ENCODE measurements at regions not wholly inside any gene's neighbourhood (a gene's known extent, or its start where the extent isn't known, plus 50 kb on each side); places are given as distances from the start of the nearest gene placed in this dataset.

DNA sequence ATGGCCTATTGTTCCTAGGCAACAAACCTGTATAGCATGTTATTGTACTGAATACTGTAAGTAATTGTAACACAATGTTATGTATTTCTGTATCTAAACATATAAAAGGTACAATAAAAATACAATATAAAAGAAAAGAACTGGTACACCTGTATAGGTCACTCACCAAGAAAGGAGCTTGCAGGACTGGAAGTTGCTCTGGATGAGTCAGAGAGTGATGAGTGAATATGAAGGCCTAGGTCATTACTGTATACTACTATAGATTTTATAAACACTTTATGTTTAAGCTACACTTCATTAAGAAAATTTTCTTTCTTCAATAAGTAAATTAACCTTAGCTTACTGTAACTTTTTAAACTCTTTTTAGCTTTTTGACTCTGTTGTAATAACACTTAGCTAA lies 559.9 kb downstream of the PLPP3 start:
- H3K27ac ChIP-seq (replicated peaks in 1 of 4) = no peak overlapping the region
- DNase-seq (ENCODE audit: extremely low spot score) = no peak
- intact Hi-C loops (cut with DNase I) = no loop called here
- H3K36me3 ChIP-seq = no peaks in the 10 kb centered on the region
- H3K9me3 ChIP-seq = peaks cover 0 to 8% (median 2%) of the 10 kb centered on the region in 4 donors
- H3K27me3 ChIP-seq = no peaks in the 10 kb centered on the region
- H3K4me3 ChIP-seq = no peak overlapping the region
- TF ChIP-seq POLR2AphosphoS5 (IDR thresholded peaks at IDR 0.05) = no peak
- TF ChIP-seq, protein P1, sequence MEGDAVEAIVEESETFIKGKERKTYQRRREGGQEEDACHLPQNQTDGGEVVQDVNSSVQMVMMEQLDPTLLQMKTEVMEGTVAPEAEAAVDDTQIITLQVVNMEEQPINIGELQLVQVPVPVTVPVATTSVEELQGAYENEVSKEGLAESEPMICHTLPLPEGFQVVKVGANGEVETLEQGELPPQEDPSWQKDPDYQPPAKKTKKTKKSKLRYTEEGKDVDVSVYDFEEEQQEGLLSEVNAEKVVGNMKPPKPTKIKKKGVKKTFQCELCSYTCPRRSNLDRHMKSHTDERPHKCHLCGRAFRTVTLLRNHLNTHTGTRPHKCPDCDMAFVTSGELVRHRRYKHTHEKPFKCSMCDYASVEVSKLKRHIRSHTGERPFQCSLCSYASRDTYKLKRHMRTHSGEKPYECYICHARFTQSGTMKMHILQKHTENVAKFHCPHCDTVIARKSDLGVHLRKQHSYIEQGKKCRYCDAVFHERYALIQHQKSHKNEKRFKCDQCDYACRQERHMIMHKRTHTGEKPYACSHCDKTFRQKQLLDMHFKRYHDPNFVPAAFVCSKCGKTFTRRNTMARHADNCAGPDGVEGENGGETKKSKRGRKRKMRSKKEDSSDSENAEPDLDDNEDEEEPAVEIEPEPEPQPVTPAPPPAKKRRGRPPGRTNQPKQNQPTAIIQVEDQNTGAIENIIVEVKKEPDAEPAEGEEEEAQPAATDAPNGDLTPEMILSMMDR (IDR thresholded peaks at IDR 0.05) = no peak
- TF ChIP-seq EP300 (IDR thresholded peaks at IDR 0.05) = no peak
- TF ChIP-seq POLR2A (IDR thresholded peaks at IDR 0.05; ENCODE audit: low read depth) = no peak
- H3K4me1 ChIP-seq = peaks cover 0 to 13% (median 9%) of the 10 kb centered on the region in 4 donors

DNA sequence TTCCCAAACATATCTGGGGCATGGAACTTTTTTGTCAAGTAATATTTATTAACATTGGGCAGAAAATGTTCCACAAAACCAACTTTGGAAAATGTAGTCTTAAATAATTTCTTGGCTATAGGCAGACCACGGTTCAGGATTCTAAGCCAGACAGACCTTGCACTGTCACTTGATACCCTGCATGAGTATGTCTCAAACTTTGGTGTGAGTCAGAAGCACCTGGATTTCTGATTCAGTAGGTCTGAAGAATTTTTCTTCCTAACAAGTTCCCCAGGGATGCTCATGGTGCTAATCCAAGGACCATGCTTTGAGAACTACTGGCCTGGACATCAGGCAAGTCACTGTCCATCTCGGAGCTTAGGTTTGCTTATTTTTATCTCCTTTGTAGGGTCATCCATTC lies 562.0 kb downstream of the PLPP3 start:
- intact Hi-C loops (cut with DNase I) = no loop called here
- WGBS = 86% methylated on average over 2 of the region's 2 CpGs

DNA sequence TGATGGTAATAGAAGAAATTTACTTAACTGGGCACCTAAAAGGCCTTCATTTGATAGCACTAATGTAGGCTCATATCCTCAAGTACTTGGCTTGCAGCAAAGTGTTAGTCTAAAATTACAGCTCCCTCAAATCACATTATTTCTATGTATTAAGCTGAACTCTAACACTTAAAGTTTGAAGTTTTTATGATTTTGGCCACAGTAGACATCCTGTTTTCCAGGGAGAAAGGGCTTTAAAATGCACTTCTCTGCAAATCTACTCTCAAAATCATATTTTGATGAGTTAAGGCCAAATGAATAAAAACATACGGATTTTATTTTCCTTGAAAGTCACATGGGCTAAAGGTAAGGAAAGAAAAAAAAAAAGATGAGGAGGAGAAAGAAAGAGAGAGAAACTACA lies 575.5 kb downstream of the PLPP3 start:
- DNase-seq (ENCODE audit: extremely low spot score) = no peak
- H3K4me1 ChIP-seq = no peaks in the 10 kb centered on the region
- intact Hi-C loops (cut with DNase I) = no loop called here
- H3K27ac ChIP-seq (replicated peaks in 1 of 4) = no peak overlapping the region
- H3K4me3 ChIP-seq = no peak overlapping the region
- TF ChIP-seq EP300 (IDR thresholded peaks at IDR 0.05) = no peak
- H3K27me3 ChIP-seq = no peaks in the 10 kb centered on the region
- no peaks in the 10 kb centered on the region for H3K9me3 ChIP-seq
- WGBS = 91% methylated on average over 1 of the region's 1 CpG
- H3K36me3 ChIP-seq = no peaks in the 10 kb centered on the region

More for the DNA sequence above, 562.0 kb downstream of the PLPP3 start:
- Histone ChIP-seq H3K4me3 (no peak overlapping the region), H3K27ac (replicated peaks in 1 of 4) (no peak overlapping the region), H3K9me3 (peaks cover 0 to 8% (median 2%) of the 10 kb centered on the region in 4 donors), H3K4me1 (peaks cover 0 to 13% (median 9%) of the 10 kb centered on the region in 4 donors), H3K27me3 (no peaks in the 10 kb centered on the region), H3K36me3 (no peaks in the 10 kb centered on the region)
- TF ChIP-seq POLR2A (IDR thresholded peaks at IDR 0.05; ENCODE audit: low read depth) (no peak), POLR2AphosphoS5 (IDR thresholded peaks at IDR 0.05) (no peak), EP300 (IDR thresholded peaks at IDR 0.05) (no peak)
- TF ChIP-seq, protein P1 (IDR thresholded peaks at IDR 0.05) = no peak
- DNase-seq (ENCODE audit: extremely low spot score) = no peak

DNA sequence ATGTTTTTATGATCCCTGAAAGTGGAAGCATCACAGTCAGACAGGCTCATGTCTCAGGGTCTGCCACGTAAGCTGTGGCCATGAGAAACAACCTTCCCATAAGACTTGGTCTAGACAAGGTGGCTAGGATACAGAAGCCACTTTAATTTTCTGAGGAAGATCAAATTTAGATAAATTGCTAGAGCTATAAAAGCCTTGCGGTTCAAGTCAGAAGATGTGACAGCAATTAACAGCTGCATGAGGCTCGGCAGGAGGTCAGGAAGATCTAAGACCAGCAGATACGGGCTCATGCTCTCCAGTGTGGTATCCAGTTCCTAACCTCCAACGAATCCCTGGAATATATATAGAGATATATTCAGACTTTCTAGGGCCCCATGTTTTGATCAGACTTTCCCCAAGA lies 577.1 kb downstream of the PLPP3 start:
- Histone ChIP-seq H3K4me1 (no peaks in the 10 kb centered on the region), H3K36me3 (no peaks in the 10 kb centered on the region), H3K27me3 (no peaks in the 10 kb centered on the region), H3K4me3 (no peak overlapping the region), H3K9me3 (no peaks in the 10 kb centered on the region), H3K27ac (replicated peaks in 1 of 4) (no peak overlapping the region)
- DNase-seq (ENCODE audit: extremely low spot score) = no peak
- intact Hi-C loops (cut with DNase I) = no loop called here
- TF ChIP-seq EP300 (IDR thresholded peaks at IDR 0.05) = no peak
- no peak for TF ChIP-seq POLR2AphosphoS5 (IDR thresholded peaks at IDR 0.05)
- TF ChIP-seq, protein P1 (IDR thresholded peaks at IDR 0.05) = no peak
- TF ChIP-seq POLR2A (IDR thresholded peaks at IDR 0.05; ENCODE audit: low read depth) = no peak
- 71% methylated on average over 5 of the region's 5 CpGs for WGBS

DNA sequence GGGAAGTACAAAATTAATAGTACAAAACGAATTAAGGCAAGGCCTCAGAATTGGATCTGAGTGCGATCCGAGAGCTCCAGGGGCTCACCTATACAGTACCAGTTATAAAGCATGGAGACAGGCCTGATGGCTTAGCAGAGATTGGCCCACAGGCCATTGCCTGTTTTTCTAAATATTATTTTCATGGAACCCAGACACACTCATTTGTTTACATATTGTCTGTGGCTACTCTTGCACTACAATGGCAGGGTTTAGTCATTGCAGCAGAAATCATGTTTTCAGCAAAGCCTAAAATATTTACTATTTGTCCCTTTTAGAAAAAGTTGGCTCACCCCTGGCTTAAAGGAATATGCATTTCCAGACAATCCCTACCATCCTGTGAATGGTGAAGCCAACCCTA lies 578.9 kb downstream of the PLPP3 start:
- no peak overlapping the region for H3K4me3 ChIP-seq
- no peak overlapping the region for H3K27ac ChIP-seq (replicated peaks in 1 of 4)
- TF ChIP-seq POLR2A (IDR thresholded peaks at IDR 0.05; ENCODE audit: low read depth) = no peak
- TF ChIP-seq POLR2AphosphoS5 (IDR thresholded peaks at IDR 0.05) = no peak
- TF ChIP-seq EP300 (IDR thresholded peaks at IDR 0.05) = no peak
- TF ChIP-seq, protein P1 (IDR thresholded peaks at IDR 0.05) = no peak
- H3K27me3 ChIP-seq = no peaks in the 10 kb centered on the region
- DNase-seq (ENCODE audit: extremely low spot score) = no peak
- H3K4me1 ChIP-seq = no peaks in the 10 kb centered on the region
- no peaks in the 10 kb centered on the region for H3K36me3 ChIP-seq
- 83% methylated on average over 3 of the region's 3 CpGs for WGBS
- intact Hi-C loops (cut with DNase I) = no loop called here
- H3K9me3 ChIP-seq = peaks cover 0 to 4% (median under 1%) of the 10 kb centered on the region in 4 donors
